Muscle of leg (tissue), 3 donors: ENCODE measurements at regions not wholly inside any gene's neighbourhood (a gene's known extent, or its start where the extent isn't known, plus 50 kb on each side); places are given as distances from the start of the nearest gene placed in this dataset.
A peak's percentile ranks its signal among the peaks of the same experiment; 100 is the strongest.

ENCODE experiments used
- DNase-seq: peaks from one replicate; pipeline ENCODE4 v3.0.0; 2013
- H3K27ac ChIP-seq: one replicate; pipeline ENCODE4 v1.5.1; 2013; ENCODE audit warnings: mild to moderate bottlenecking, low read length, control low read depth
- H3K27me3 ChIP-seq: one replicate; pipeline ENCODE4 v1.6.1; 2013; ENCODE audit warnings: low read length; ENCODE audit not compliant: control insufficient read depth, insufficient read depth
- H3K36me3 ChIP-seq: one replicate; pipeline ENCODE4 v1.6.1; 2013; ENCODE audit warnings: low read length; ENCODE audit not compliant: control insufficient read depth, insufficient read depth
- H3K4me1 ChIP-seq: one replicate; pipeline ENCODE4 v1.6.1; 2013; ENCODE audit warnings: low read length; ENCODE audit not compliant: control insufficient read depth, insufficient read depth
- H3K4me3 ChIP-seq: one replicate; pipeline ENCODE4 v1.5.1; 2013; ENCODE audit warnings: low read length, control low read depth
- H3K9me3 ChIP-seq: replicated peaks from 2 replicates; pipeline ENCODE4 v1.6.1; 2013; ENCODE audit warnings: low read depth, low read length; ENCODE audit not compliant: control insufficient read depth
- WGBS: methylation state at CpG from one replicate; pipeline ENCODE4 v1.1.5; 2013; ENCODE audit warnings: missing lambda C conversion rate; ENCODE audit not compliant: insufficient coverage; 5-methylcytosine and 5-hydroxymethylcytosine counted together

DNA sequence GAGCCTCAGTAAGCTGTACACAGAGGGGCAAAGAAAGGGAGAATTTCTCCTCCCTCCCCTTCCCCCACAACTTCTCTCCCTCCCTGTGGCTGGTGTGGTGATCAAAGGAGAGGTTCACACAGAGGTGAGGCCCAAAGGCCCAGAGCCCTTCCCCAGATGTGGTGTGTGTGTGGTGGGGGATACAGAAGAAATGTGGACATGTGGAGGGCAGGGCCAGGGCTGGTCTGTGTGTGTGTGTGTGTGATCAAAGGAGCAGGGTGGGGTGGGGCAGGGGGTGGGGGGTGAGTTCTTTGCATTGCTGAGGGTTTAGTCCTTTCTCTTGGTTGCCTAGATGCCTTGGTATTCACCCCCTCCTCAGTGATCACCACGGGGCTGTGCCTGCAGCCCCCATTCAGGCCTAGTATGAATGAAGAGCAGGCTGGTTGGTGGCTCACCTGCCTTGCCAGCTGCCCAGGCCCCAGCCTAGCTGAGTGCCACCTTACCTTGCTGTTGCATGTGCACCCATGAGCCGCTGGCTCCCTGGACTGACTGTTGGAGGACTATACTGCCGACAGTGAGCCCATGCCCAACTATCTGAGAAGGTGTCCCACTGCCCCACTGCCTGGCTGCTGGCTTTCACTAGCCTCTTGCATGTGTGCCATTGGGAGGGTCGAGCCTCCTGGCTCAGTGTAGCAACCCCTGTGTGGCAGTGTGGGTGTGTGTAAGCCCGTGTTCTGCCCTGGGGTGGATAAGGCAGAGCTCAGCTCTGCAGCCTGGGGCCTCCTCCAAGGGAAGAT lies 101.9 kb downstream of the EFNB1 start:
- DNase-seq: no peak
- no peaks in the 10 kb centered on the region for H3K9me3 ChIP-seq
- H3K27me3 ChIP-seq: peaks cover 49% of the 10 kb centered on the region
- no peak overlapping the region for H3K4me3 ChIP-seq
- WGBS: 50% methylated on average over 2 of the region's 5 CpGs
- no peak overlapping the region for H3K27ac ChIP-seq
- no peaks in the 10 kb centered on the region for H3K36me3 ChIP-seq
- peaks cover 21% of the 10 kb centered on the region for H3K4me1 ChIP-seq

GRCh38 chrX:68929332-68930150 lies 100.7 kb downstream of the EFNB1 start:
- Histone ChIP-seq H3K36me3 (no peaks in the 10 kb centered on the region), H3K27me3 (peaks cover 48% of the 10 kb centered on the region), H3K9me3 (no peaks in the 10 kb centered on the region), H3K4me1 (peaks cover 21% of the 10 kb centered on the region), H3K4me3 (no peak overlapping the region), H3K27ac (no peak overlapping the region)
- peak; percentile 53 for DNase-seq
- WGBS: 59% methylated on average over 4 of the region's 9 CpGs

DNA sequence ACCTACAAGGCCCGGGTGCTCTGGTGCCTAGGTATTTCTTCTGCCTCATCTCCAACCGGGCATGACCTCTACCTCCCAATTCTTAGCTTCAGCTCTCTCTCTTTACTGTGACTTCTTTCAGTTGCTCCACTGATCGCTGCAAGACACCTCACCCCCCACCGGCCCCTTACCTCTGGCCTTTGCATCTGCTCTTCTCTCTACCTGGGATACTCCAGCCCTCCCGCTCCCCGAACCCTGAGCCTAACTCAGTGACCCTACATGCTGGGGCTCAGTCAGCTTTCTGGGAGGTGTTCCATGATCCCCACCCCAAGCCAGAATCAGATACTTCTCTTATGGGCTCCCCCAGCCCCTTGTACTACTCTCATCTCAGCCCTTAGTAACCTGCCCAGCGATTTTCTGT lies 99.6 kb downstream of the EFNB1 start:
- no peak for DNase-seq
- H3K4me3 ChIP-seq: no peak overlapping the region
- H3K27me3 ChIP-seq: peaks cover 46% of the 10 kb centered on the region
- H3K27ac ChIP-seq: no peak overlapping the region
- WGBS: 86% methylated on average over 7 of the region's 7 CpGs
- H3K9me3 ChIP-seq: no peaks in the 10 kb centered on the region
- peaks cover 19% of the 10 kb centered on the region for H3K4me1 ChIP-seq
- no peaks in the 10 kb centered on the region for H3K36me3 ChIP-seq

DNA sequence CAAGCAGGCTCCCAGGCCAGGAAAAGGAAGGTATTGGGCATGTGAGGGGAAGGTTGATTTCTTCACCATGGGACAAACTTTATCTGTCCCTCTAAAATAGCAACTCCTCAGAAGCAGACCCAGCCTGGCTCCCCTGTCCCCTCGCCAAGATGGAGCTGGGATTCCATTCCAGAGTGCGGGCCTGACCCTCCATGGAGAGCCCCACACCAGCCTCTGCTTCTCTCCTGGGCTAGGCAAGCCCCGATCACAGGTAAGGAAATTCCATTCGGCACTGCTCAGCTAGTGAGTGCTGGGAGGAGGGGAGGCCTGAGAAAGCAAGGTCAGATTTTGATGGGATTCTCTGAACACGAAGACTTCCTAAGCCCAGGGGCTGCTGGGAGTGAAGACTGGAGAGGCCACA lies 98.4 kb downstream of the EFNB1 start:
- Histone ChIP-seq H3K4me3 (no peak overlapping the region), H3K27me3 (peaks cover 54% of the 10 kb centered on the region), H3K36me3 (no peaks in the 10 kb centered on the region), H3K27ac (no peak overlapping the region), H3K9me3 (no peaks in the 10 kb centered on the region), H3K4me1 (peaks cover 27% of the 10 kb centered on the region)
- WGBS: 54% methylated on average over 5 of the region's 5 CpGs
- DNase-seq: no peak

DNA sequence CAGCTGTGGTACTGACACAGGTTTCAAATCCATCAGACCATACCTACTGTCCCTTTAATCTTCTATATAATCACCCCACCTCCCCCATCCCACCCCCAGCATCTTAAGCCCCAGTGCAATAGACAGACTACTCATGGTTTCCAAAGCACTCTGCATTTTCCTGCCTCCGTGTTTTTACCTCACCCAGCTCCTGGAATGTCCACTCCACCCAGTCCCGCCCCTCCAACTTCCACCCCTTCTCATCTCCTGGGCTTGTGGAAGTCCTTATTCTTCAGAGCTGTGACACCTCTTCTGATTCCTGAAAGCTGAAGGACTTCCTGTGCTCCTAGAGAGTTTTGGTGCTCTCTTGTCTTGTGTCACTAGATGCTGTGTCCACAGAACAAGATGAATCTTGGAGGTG lies 94.3 kb downstream of the EFNB1 start:
- Histone ChIP-seq H3K27me3 (peaks cover 43% of the 10 kb centered on the region), H3K9me3 (no peaks in the 10 kb centered on the region), H3K27ac (no peak overlapping the region), H3K4me3 (no peak overlapping the region), H3K36me3 (no peaks in the 10 kb centered on the region), H3K4me1 (peaks cover 26% of the 10 kb centered on the region)
- WGBS: 55% methylated on average over 2 of the region's 2 CpGs
- DNase-seq: no peak

- no peak overlapping the region for H3K4me3 ChIP-seq
- peak overlapping the region; percentile 56 for H3K27ac ChIP-seq
- peak; percentile 73 for DNase-seq
- peaks cover 40% of the 10 kb centered on the region for H3K27me3 ChIP-seq
- WGBS: 52% methylated on average over 4 of the region's 6 CpGs
- H3K9me3 ChIP-seq: no peaks in the 10 kb centered on the region
- H3K36me3 ChIP-seq: no peaks in the 10 kb centered on the region
- H3K4me1 ChIP-seq: peaks cover 26% of the 10 kb centered on the region
Observed at GRCh38 chrX:68922013-68922412, 93.2 kb downstream of the EFNB1 start.

DNA sequence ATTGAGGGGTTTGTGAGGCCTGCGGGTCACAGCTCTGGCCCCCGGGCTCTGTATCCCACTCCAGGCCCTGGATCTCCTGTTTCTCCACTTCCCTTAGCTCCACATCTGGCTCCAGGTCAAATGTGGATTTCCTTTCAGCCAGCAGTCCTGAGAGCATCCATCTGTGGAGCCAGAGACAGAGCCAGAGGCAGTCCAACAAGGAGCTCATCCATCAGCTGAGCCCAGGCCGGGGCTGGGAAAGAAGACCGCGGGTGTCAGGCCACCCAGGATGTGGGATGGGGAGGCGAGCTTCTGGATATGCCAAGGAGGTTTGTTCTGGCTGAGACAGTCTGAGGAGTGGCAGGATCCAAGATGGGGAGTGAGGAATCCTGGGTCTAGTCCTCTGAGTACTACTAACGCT lies 91.7 kb downstream of the EFNB1 start:
- Histone ChIP-seq H3K9me3 (no peaks in the 10 kb centered on the region), H3K4me3 (no peak overlapping the region), H3K27ac (peak overlapping the region; percentile 47), H3K27me3 (peaks cover 46% of the 10 kb centered on the region), H3K4me1 (peaks cover 26% of the 10 kb centered on the region), H3K36me3 (no peaks in the 10 kb centered on the region)
- WGBS: 28% methylated on average over 7 of the region's 7 CpGs
- peak; percentile 95 for DNase-seq

GRCh38 chrX:68919707-68920106 lies 90.9 kb downstream of the EFNB1 start:
- Histone ChIP-seq H3K4me1 (peaks cover 29% of the 10 kb centered on the region), H3K4me3 (no peak overlapping the region), H3K9me3 (no peaks in the 10 kb centered on the region), H3K36me3 (no peaks in the 10 kb centered on the region), H3K27ac (no peak overlapping the region), H3K27me3 (peaks cover 43% of the 10 kb centered on the region)
- peak; percentile 49 for DNase-seq

DNA sequence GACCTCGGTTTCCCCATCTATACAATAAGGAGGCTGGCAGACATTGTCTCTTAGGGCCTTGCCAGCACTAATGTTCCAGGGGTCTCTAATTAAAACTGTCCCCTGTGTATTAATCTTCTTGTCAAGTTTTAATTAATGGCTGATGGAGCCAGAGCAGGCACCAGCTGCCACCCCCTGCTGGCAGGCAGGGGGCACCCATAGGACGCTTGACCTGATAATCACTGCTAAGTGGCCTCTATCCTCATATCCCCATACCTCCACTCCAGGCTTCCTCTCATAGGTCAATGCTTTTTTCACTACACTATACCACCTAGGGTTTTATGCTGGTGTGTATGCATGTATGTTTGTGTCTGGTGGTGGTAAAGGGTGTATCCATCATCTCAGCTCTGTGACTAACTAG lies 89.4 kb downstream of the EFNB1 start:
- Histone ChIP-seq H3K27me3 (peaks cover 37% of the 10 kb centered on the region), H3K36me3 (no peaks in the 10 kb centered on the region), H3K4me1 (peaks cover 35% of the 10 kb centered on the region), H3K4me3 (no peak overlapping the region), H3K9me3 (no peaks in the 10 kb centered on the region), H3K27ac (no peak overlapping the region)
- 67% methylated on average over 1 of the region's 2 CpGs for WGBS
- DNase-seq: no peak

DNA sequence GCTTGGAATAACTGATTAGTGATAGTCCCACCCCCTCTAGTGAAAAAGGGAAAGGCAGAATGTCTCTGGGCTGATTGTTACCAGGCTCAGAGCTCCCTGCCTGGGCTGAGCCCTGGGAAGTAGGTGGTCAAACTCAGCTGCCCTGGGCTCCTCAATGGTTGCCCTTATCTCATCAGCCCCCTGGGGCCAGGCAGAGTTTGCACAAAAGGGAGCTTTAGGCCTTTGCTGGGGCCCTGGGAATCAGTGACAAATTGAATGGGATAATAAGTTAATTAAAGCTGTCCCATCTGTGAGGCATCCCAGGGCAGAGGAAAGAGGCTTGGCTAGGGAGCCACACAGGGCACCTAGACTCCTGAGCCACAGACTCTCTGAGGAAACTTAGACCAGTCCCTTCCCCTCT lies 89.0 kb downstream of the EFNB1 start:
- no peaks in the 10 kb centered on the region for H3K9me3 ChIP-seq
- no peak for DNase-seq

More for the DNA sequence above, 89.0 kb downstream of the EFNB1 start:
- Histone ChIP-seq H3K36me3 (no peaks in the 10 kb centered on the region), H3K27ac (no peak overlapping the region), H3K27me3 (peaks cover 34% of the 10 kb centered on the region), H3K4me3 (no peak overlapping the region), H3K4me1 (peaks cover 37% of the 10 kb centered on the region)
